GM19351 (cell line): ENCODE measurements at regions not wholly inside any gene's neighbourhood (a gene's known extent, or its start where the extent isn't known, plus 50 kb on each side); places are given as distances from the start of the nearest gene placed in this dataset.
"Not testable (repeated sequence)": the region's sequence is repeated elsewhere in the genome, so short reads cannot be mapped to it uniquely, and the experiment has no call there.

Experiments used
- ATAC-seq: cut with Tn5 transposase; IDR thresholded peaks from one replicate; pipeline ENCODE4 v1.9.1; 2021; ENCODE audit warnings: mild to moderate bottlenecking, moderate library complexity; ENCODE audit not compliant: unreplicated experiment

DNA sequence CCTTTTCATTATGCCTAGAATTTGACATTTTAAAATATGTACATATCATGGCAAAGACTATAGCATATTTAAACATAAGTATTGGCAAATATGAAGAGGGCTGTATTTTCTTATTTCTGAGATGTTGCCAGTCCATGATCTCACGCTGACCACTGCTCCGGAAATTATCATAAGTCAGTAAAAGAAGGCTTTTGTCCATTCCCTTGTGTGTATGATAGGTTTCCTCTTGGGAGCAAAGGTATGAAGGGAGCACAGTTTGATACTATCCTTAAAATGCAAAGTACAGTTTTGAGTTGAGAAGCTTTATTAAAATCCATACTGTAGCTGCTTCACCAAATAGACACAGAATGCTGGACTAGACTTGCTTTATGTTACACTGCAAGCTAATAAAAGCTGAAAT, 52.6 kb upstream of the AGA start:
- no peak for ATAC-seq

DNA sequence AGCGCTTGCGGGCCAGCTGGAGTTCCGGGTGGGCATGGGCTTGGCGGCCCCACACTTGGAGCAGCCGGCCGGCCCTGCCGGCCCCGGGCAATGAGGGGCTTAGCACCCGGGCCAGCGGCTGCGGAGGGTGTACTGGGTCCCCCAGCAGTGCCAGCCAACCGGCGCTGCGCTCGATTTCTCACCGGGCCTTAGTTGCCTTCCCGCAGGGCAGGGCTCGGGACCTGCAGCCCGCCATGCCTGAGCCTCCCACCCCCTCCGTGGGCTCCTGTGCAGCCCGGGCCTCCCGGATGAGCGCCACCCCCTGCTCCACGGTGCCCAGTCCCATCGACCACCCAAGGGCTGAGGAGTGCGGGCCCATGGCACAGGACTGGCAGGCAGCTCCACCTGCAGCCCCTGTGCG, 53.4 kb upstream of the AGA start:
- ATAC-seq, result not testable (repeated sequence)

DNA sequence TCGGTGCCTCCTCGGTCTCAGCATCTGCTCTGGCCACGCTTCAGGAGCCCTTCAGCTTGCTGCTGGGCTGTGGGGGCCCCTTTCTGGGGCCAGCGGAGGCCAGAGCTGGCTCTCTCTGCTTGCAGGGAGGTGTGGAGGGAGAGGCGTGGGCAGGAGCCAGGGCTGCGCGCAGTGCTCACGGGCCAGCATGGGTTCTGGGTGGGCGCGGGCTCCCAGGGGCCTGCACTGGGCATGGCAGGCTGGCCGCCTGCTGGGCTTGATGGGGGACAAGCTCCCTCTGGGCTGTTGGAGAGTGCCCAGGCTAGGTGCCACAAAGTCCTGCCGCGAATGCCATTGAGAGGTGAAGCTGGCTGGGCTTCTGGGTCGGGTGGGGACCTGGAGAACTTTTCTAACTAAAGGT, 57.3 kb upstream of the AGA start:
- no peak for ATAC-seq

DNA sequence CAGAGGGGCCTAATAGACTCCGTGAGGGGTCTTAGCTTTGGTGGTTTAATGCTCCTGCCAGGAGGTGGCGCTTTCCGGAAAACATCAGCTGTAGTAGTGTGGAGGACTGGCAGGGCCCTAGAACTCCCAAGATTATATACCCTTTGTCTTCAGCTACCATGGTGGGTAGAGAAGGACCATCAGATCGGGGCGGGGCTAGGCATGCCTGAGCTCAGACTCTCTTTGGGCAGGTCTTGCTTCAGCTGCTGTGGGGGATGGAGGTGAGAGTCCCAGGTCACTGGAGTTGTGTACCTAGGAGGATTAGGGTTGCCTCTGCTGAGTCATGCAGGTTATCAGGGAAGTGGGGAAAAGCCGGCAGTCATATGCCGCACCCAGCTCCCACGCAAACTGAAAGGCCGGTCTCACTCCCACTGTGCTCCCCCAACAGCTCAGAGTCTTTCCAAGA, 63.0 kb upstream of the AGA start:
- ATAC-seq, result no peak

DNA sequence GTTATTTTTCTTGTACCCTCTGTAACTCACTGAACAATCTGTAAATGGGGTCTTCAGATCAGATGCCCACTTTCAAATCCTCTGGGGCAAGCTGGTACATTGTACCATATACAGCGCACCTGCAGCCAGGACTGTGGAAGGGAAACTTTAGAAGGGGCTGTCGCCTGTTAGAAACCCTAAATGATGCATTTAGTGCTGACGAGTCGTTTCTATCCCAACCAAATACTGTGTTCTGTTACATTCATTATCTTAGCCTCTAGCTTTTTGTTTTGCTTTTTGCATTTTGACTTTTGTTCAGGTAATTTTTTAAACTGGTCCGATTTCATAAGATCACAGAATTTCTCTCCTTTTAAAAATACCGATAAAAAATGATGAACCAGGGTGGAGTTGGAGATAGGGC, 66.4 kb upstream of the AGA start:
- no peak for ATAC-seq

DNA sequence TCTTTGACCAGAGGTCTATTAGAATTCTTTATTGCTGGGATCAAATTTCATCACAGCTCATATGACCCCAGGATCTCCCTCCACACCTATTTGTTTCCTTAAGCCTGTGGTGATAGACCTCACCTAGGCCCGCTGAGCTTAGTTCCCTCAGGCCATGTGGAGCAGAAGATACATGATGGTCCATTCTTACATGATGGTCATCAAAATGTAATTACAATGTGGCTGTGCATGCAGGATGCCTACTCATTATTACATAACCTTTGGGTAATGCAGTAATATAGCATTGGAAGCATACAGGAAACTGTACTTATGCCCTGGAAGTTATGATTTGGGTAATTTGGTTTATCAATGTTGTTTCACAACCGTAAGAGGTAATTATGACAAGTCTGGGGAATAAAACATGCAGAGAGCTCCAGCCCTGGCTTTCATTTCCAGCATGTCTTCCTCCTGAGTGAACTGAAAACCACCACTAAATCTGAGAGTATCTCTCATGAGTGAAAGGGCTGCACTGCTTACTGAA, 67.0 kb upstream of the AGA start:
- ATAC-seq, result no peak

DNA sequence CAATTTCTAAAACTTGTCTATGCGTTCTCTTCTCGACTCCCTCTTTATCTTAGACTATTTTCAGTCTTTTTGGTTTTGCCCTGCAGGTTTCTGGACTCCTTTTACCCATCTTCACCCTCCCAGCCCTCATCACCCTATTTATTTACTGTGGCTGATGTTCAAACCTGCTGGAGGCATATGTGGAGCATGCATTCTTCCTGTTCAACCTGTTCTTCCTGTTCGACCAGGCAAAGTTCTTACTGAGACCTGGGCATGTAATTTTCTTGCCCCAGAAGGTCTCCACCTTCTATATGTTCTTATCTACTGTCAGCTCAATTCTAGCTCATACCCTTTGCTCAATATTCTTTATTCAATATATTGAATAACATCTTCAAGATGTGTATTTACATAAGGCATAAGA, 69.4 kb upstream of the AGA start:
- ATAC-seq, result no peak

DNA sequence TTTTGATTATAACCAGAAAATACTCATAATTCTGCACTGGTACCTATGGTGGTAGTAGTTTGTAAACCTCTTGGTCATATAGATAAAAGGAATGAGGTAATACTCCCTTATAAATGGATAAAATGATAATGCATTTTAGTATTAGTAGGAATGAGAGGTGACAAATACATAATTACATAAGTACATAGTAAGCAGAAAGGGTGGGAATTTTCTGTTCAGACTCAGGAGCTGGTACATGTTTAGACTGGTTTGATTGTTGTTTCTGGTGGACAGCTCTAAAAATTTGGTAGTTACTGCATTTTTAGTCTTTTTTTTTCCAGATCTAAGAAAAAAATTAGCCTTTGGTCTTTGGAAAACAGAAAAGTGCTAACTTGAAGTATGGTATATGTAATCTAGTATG, 70.4 kb upstream of the AGA start:
- no peak for ATAC-seq

DNA sequence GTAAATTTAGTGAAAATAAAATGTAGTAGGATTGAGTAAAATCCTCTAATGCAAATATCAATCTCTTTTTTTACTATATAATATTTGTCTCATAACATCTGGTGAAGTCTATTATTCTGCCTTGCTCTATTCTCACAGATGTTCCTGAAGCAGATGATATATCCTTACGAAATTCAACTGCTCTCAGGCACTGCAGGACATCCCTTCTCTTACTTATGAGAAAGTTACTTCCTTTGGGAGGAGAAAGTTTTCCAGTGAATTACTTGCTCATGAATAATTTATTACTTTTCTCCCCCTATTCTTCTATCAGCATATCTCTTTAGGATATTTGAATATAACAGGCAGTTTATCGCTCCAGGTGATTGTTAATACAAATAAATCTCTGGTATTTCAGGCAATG, 75.6 kb upstream of the AGA start:
- ATAC-seq, result no peak

DNA sequence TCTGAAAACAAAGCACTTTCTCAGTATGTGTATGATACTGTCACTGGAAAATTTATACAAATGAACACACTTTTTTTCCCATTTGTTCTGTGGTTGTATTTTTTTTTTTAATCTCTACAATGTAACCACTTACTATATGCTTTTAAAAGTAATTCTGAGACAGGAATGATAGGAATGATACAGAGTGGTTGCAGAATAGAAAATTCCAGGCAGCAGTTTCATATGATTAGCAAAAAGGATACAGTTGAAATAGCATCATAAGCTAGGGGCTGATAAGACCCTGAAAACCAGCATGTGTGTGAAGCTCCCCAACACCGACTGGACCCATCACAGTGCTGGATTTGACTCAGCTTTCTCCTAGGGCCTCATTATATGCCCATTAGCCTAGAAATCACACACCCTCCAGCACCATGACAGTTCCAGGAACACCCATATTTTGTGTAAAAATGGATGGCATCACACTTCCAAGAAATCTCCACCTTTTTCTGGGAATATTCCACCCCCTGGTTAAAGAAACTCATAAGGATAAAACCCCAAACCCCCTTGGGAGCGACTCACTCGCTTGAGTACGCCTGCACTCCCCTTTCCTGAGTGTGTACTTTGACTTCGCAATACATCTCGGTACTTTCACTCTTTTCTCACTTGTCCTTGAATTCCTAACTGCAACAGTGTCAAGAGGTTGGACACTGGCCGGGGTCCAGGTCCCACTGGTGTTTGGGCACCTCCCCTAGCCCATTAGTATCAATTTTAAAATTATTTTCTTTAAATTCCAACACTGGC, 77.4 kb upstream of the AGA start:
- no peak for ATAC-seq

DNA sequence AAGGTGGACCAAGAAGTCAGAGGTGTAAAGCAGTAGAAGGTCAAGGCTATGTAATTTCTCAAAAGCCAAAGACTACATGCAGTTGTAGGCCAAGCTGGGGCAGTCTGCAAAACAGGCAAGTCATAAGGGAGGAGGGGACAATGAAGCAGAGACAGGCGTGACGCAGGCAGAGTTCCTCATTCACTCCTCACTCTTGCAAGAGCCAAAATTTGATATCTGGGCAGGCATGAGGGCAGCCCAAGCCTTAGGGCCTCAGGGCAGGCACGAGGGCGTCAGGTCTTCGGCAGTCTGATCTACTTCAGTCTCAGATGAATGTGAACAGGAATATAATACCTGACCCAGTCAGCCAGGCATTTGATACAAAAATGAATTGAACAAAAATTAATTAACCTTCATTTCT, 86.4 kb upstream of the AGA start:
- no peak for ATAC-seq

DNA sequence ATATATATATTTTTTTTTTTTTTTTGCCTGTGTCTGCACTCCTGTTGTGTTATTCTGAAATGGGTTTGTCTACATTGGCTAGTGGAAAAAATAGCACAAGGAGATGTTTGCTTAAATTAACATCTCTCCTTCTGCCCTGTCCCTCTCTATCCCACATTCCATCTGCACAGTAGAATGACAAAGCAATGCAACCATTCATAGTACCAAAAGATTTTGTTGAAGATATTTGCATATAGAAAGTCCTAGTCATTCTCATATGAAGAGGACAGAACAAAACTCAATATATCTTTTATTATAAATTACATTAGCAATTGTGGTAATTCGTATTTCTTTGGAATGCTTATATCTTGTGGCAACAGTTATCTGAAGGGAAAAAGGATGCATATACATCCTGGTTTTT, 88.3 kb upstream of the AGA start:
- no peak for ATAC-seq

DNA sequence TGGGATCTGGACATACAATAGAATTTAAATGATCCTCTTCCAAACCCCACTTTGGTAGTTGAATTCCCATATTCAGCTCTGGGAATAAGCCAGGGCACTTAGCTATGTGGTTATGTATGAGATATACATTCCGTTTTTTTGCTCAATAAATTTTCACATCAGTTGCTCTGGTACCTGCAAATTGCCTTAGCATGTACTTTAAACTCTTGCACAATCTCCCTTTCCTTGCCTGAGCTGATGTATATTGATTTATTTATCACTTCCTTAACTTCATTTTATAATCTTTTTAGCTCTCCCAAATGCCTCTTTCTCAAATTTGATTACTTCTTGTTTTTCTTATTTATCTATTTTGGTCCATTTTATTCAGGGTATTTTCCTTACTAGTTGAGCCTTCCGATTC, 90.1 kb upstream of the AGA start:
- ATAC-seq, result no peak

DNA sequence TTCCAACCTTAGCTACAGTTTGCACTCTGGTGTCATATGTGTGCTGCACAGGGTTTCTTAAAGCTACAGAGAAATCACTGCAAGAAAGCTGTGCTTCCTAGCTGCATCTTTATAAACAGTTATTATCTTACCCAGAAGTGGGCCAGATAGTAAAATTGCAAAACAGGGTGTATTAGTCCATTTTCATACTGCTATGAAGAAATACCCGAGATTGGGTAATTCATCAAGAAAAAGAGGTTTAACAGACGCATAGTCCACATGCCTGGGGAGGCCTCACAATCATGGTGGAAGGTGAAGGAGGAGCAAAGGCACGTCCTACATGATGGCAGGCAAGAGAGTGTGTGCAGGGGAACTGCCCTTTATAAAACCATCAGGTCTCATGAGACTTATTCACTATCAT, 92.6 kb upstream of the AGA start:
- not testable (repeated sequence) for ATAC-seq

DNA sequence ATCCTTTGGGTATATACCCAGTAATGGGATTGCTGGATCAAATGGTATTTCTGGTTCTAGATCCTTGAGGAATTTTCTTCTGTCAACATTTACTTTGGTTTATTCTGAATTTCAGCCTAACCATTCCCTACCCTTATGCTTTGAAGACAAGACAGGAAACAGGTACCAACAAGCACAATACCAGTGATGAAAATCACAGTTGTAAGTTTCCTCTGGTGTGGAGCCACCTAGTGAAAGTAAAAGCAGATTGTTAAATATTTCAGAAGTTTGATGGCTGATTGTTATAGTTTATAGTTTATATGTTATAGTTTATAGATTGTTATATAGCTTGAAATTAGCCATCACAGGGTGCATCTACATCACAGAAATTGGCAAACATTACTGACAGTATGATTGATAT, 104.5 kb upstream of the AGA start:
- ATAC-seq, result no peak

DNA sequence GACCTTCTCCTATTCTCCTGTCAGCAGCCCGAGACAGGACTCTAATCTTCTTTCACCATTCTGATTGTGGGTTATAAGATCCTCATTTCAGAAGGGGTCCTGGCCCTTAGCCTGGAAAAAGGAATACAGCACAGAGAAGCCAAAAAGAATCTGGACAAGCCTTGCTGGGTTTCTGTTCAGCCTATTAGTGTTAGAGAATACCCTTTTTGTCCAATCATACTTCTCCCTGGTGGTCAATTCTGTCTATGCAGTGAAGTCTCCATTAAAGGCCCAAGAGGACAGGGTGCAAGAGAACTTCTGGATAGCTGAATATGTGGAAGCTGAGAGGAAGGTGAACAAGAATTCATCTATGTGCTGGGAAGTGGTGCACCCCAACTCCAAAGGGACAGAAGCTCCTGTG, 105.7 kb upstream of the AGA start:
- no peak for ATAC-seq

DNA sequence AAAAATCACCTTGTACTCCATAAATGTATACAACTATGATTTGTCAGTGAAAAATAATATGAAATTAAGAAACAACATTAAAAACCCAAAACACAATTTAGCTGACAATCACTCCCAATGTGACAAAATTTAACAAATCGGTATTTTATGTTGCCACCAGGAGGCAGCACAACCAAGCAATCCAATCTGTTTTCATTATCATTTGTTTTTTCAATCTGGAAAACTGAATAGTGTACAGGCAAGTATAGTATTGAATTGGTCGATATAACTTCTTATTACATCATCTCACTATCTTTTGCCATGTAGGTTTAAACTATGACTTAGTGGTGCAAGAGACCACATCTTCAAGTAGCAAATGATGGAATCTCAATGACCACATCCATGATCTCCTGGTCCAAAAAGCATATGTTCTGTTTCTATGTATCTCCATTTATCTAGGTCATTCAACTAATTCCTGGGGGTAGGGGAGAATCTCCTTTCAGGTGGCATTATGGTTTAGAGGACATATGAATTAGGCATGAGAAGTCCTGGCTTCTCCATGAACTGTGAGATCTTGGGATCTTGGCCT, 112.9 kb upstream of the AGA start:
- peak; percentile 64 for ATAC-seq

DNA sequence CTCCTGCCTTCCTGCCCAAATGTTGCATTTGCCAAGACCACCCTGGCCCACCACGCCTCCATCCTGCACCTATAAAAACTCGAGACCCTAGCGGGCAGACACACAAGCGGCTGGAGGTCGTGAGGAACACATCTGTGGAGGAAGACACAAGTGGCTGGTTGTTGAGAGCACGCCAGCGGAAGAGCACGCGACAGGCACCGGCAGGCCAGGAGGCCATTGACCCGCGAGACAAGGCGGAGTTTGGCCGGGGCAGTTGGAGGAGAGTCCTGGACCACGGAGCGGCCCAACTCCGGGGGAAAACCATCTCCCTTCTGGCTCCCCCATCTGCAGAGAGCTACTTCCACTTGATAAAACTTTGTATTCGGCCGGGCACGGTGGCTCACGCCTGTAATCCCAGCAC, 115.2 kb upstream of the AGA start:
- no peak for ATAC-seq

DNA sequence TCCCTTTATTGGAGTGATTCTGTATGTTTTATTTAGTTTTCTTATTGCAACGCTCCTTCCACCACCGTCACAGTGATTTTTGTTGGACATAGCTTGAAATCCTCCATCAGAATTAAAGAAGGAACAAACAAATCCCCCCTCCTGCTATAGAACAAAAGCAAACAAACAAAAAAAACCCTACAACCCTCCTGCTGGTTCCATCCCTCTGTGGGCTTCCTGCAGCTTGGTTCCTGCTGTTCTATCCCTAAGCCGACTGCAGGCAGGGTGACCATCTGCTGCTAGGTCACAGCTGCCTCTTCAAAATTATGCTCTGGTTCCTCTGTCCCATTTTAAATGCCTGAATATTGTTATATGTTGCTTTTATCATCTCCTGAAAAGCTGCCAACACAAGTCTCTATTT, 116.8 kb upstream of the AGA start:
- ATAC-seq, result no peak

DNA sequence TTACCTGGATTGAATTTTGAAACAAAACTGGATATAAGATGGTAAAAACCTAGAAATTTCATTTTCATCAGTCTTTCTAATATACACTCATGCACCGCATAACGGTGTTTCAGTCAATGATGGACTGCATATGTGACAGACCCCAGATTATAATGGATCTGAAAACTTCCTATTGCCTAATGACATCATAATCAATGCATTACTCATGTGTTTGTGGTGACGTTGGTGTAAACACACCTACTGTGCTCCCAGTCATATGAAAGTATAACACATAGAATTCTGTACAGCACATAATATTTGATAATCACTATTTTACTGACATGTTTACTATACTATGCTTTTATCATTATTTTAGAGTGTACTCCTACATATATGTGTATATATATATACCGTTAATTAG, 119.9 kb upstream of the AGA start:
- ATAC-seq, result no peak

DNA sequence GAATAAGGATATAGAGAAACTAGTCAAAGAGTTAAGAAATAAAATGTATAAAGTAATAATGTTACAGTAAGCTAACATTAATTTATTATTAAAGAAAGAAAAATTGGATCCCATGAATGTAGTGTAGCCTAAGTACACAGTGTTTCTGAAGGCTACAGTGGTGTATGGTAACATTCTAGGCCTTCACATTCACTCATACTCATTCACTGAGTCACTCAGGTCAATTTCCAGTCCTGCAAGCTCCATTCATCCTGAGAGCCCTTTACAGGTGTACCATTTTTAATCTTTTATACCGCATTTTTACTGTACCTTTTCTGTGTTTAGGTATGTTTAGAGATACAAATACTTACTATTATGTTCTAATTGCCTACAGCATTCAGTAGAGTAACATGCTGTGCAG, 120.6 kb upstream of the AGA start:
- ATAC-seq, result no peak

DNA sequence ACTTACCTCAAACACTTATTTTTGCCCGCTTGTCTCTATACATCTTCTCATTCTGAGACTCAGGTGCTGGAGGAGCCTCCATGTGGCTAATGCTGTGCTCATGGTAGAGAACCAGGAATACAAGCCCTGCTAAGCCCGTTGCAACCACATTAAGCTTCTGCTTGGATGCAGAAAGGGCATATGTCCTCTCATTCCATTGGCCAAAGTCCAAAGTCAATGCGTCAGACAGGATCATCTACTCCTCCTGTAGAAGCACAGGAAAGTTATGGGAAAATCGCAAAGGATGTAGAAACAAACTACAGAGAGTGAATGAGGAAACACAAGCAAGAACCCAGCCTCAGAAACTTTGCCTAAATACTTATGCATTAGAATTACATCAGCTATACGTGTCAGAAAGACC, 124.5 kb upstream of the AGA start:
- no peak for ATAC-seq

DNA sequence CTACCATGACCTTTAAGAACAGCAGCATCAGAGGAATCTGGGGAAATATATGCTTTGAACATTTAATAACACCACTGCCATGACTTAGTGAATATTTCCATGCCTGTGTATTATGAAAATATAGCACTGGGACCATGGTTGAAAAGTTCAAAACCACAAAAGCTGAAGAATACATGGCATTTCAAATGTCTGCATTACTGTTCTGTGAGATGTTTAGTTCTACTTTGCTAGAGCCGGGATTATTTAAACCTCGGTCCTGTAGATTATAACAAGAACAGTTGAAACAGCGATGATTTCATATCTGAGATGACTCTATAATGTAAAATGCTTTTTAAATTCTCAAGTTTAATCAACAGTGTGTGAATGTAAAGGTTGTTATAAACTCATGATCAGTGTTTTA, 126.7 kb upstream of the AGA start:
- no peak for ATAC-seq
